CD4-positive, alpha-beta T cell treated with Interleukin-15 for 1 hour (primary cell): ENCODE measurements at regions not wholly inside any gene's neighbourhood (a gene's known extent, or its start where the extent isn't known, plus 50 kb on each side); places are given as distances from the start of the nearest gene placed in this dataset.

Experiments used
- DNase-seq: peaks from one replicate; pipeline ENCODE4 v3.0.0-alpha.2; 2020

GRCh38 chr4:176843710-176844109 lies 51.0 kb upstream of the VEGFC start:
- no peak for DNase-seq

DNA sequence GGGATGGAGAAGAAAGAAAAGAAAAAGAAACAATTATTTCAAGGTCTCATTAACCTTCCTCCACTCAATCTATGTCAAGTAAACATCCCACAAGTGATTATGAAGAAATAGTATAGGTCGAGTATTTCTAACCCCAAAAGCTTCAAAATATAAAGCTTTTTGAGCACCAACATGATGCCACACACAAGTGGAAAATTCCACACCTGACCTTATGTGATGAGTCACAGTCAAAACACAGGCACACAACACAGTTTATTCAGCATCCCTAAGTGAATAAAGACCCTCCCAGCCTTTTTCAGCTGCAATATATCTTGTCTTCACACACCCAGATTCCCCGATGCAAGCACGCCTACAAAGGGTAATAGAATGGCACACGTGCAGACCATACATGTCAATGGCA lies 51.7 kb upstream of the VEGFC start:
- DNase-seq: no peak

GRCh38 chr4:176845636-176846035 lies 52.9 kb upstream of the VEGFC start:
- DNase-seq: no peak

DNA sequence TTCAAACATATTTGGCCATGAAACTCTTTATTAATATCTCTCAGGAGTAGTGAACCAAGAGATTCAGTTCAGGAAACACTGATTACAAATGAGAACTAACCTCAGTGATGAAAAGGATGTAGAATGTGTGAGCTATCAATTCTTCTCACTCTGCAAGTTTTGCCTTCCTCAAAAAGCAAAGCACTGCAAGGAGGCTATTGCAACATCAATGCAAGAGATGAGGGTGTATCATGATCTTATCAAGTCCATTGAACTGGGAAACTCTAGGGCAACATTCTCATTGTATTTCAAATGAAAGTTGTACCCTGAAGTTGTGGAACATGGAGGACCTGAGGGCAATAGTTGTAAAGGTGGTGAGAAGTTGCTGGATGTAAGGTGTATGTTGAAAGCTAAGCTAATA lies 56.4 kb upstream of the VEGFC start:
- no peak for DNase-seq

DNA sequence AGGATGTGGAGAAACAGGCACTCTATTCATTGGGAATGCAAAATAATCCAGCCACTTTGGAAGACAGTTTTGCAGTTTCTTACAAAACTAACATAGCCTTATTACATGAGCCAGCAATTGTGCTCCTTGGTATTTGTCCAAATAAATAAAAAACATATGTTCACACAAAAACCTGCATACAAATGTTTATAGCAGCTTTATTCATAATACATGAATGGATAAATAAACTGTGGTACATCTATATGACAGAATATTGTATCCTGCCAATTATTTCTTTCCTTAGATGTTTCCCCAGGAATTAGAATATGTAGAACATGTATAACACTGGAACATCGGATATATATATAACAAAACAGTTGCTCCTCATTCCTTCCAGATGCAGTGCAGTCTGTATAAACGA lies 57.7 kb upstream of the VEGFC start:
- no peak for DNase-seq

- DNase-seq: no peak
Observed at GRCh38 chr4:176856421-176856820, 63.7 kb upstream of the VEGFC start.

DNA sequence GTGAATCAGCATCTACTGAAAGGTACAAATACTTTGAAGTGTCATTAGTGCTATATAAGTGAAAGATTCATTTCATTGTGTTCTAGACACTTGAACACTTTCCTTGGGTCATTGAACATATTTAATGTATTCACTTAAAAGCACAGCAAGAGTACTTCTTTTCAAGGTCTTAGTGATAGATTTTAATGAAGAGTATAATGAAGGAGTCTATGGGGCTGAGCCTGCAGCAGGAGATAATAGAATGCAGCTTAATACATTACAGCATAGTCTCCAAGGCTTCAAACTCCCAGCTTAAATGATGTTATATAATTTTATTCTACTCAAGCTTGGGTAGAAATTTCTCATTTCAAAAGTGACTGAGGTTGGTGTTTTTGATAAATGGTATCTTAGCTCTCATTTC lies 66.1 kb upstream of the VEGFC start:
- no peak for DNase-seq

- DNase-seq: no peak
Observed at GRCh38 chr4:176864238-176864637, 71.5 kb upstream of the VEGFC start.

GRCh38 chr4:176868676-176869075 lies 76.0 kb upstream of the VEGFC start:
- no peak for DNase-seq

GRCh38 chr4:176872461-176872860 lies 79.7 kb upstream of the VEGFC start:
- no peak for DNase-seq

GRCh38 chr4:176874721-176875445 lies 82.2 kb upstream of the VEGFC start:
- DNase-seq: no peak

DNA sequence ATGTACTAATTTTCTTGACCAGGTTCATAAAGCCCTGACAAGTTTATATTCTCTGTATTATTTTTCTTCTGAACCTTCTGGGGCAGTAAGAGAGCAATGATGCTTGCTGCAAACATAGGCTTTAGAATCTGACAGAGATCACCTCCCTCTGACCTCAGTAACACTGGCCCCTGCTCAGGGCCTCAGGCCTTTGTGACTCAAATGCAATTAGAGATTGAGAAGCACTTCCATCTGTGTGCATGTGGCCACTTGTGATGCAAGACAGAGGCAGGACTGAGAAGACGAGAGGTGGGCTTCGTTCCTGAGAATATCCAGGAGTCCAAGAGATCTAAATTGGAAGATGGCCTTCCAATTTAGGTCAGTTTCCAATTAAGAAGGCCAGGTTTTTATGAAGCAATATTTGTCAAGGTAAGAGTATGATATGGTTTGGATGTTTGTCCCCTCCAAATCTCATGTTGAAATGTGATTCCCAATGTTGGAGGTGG lies 82.8 kb upstream of the VEGFC start:
- DNase-seq: no peak

DNA sequence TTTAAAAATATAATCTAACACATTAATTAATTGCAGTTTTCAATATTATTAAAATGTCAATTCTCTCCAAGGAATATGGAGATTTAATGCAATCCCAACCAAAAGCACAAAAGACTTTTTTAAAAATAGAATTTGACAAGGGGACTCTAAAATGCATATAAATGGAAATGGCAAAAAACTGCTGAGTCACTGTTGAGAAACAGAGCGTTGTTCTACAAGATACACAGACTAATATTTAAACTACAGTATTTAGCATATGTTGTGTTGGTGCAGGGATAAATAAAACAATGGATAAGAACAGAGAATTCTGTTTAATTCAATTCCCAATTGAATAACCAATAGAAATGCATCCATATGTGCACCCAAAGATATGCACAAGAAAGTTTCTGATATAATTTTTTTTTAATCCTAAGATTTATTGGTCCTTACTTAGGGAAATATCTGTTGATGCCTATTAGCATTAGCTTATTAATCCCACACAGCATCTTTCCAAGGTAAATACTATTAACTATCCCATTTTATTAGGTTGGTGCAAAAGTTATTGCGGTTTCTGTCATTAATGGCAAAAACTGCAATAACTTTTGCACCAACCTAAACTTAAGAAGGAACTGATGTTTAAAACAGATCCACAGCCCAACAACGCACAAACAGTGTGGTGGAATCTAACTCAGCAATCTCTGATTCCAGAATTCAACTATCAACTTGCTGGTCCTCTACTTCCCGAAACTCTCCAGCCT lies 86.8 kb upstream of the VEGFC start:
- DNase-seq: no peak

DNA sequence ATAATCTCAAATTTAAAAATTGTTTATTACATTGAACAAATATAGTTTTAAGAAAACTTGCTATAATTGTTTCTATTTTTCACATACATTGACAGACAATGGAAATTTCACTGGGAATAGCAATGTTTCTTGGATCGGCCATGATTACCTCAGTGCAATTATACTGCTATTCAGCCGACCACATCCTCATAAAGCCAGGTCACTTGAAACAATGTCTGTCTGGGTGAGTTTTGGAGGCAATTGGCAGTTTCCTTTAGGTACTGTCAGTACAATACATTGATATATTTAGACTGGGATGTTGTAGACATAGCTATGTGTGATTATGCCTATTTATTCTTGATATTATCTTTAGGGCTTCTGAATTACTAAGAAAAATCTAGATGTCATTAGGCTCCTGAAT lies 89.5 kb upstream of the VEGFC start:
- no peak for DNase-seq

GRCh38 chr4:176883108-176883550 lies 90.4 kb upstream of the VEGFC start:
- DNase-seq: no peak

- no peak for DNase-seq
Observed at GRCh38 chr4:176883681-176884418, 91.1 kb upstream of the VEGFC start.

GRCh38 chr4:176885224-176885623 lies 92.5 kb upstream of the VEGFC start:
- DNase-seq: no peak

- DNase-seq: no peak
Observed at GRCh38 chr4:176886135-176886534, 93.4 kb upstream of the VEGFC start.

DNA sequence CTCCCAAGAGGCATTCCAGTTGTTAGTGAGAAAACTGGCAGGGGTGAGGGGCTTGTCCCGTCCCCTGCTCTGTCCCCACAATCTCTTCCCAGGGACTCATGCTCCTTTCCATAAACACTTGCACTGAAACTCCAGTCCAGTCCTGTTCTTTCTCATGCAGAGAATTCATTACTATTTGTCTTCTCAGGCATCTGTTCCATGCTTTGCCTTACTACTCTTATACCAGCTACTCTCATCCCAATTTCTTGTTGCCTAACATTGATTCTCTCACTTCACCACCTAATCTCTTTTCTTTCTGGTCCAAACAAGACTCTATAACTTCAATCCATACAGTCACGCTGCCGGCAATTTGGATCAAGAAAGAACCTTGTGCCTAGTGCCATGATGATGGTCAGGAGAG lies 97.1 kb upstream of the VEGFC start:
- no peak for DNase-seq

- DNase-seq: no peak
Observed at GRCh38 chr4:176894498-176894897, 101.8 kb upstream of the VEGFC start.

DNA sequence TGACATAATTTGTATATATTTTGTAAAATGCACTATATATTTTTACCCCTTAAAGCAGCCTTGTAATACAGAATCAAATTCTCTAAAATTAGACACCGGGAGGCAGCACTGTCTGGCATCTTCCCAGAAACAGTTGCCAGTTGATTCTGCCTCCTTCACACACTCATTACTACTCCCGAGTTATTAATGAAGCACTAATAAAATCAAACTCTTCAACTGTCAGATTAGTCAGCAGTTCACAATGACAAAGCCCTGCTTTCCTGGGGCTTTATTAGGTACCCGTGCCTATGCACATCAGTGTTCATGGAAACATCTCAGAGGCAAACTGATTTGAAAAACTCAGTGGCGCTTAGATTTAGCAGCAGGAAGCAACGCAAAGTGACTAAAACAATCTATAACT lies 103.5 kb upstream of the VEGFC start:
- no peak for DNase-seq

GRCh38 chr4:176897226-176897625 lies 104.5 kb upstream of the VEGFC start:
- DNase-seq: no peak

DNA sequence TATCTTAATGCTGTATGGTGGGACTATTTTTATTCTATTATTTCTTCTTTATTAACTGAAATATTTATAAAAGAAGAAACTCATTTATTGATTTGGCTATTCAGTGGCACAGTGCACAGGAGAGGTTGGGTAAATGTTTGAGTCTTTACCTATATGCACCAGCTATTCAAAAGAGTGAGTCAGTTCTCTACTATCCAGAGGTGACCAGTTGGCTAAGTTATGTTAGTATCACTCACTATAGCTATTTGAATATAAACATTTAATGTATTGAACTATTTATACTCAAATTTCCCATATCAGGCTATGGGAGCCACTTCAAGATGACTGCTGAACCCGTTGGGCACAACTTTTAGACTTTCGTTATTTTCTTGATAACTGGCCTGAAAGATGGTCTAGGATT lies 106.1 kb upstream of the VEGFC start:
- DNase-seq: no peak
